IPS DF 19.7 (cell line): ENCODE measurements at regions not wholly inside any gene's neighbourhood (a gene's known extent, or its start where the extent isn't known, plus 50 kb on each side); places are given as distances from the start of the nearest gene placed in this dataset.
A peak's percentile ranks its signal among the peaks of the same experiment; 100 is the strongest.

Source experiments
- DNase-seq: peaks from one replicate; pipeline ENCODE4 v3.0.0-alpha.2; 2013; ENCODE audit warnings: low read depth, low spot score

GRCh38 chr7:119408596-119408995 is 864.4 kb upstream of the KCND2 start:
- no peak for DNase-seq

DNA sequence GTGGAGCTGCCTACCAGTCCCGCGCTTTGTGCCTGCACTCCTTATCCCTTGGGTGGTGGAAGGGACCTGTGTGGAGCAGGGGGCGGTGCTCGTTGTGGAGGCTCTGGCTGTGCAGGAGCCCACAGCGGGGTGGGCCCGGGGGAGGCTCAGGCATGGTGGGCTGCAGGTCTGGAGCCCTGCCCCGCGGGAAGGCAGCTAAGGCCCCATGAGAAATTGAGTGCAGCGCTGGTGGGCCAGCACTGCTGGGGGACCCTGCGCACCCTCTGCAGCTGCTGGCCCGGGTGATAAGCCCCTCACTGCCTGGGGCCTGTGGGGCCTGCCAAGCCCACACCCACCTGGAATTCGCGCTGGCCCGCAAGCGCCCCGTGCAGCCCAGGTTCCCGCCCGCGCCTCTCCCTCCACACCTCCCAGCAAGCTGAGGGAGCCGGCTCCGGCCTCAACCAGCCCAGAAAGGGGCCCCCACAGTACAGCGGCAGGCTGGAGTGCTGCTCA is 859.6 kb upstream of the KCND2 start:
- DNase-seq: no peak

- no peak for DNase-seq
Observed at GRCh38 chr7:119415682-119416081, 857.3 kb upstream of the KCND2 start.

DNA sequence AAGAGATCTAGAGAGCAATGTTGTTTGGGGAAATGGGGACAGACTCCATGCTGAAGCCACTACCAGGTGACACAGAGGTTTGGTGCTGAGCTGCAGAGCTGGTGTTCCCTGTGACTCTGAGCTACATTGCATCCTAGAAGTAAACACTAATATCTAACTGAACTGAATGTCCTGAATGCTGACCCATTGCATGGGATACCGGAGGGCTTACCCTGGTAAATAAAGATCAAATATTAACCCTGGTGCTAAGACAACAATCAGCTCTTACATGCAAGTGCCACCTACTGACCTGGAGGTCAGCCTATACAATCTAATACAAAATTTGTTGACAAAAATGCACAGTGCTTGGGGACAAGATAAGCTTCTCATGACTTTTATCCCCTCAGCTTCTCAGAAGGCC is 851.3 kb upstream of the KCND2 start:
- no peak for DNase-seq

DNA sequence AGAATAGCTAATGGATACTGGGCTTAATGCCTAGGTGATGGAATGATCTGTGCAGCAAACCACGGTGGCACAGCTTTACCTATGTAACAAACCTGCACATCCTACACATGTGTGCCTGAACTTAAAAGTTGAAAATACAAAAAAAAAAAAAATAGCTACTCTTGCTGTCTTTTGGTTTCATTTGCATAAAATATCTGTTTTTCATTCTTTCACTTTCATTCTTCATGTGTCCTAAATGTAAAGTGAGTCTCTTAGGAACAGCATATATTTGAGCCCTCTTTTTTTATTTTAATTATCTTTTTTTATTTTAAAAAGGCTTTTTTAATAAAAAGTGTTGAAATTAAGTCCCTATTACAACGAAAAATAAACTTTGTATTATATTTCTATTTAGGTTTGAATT is 836.1 kb upstream of the KCND2 start:
- DNase-seq: no peak

DNA sequence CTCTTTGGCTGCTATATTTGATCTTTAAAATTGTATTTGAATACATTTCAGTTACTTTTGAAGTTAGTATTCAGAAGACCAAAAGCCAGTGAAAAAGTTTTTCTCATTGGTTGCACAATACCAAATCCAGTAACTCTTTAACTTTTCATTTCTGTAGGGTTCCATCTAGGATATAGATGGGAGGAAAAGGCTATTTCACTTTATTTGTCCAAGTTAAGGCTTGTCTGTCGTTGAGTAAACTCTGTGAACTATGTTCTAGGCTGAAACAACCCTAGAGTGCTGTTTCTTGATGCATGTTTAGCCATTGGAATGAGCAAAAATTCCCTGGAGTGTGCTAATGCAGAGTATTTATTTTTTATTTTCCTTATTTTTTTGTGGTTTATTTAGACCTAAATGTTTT is 834.7 kb upstream of the KCND2 start:
- no peak for DNase-seq

DNA sequence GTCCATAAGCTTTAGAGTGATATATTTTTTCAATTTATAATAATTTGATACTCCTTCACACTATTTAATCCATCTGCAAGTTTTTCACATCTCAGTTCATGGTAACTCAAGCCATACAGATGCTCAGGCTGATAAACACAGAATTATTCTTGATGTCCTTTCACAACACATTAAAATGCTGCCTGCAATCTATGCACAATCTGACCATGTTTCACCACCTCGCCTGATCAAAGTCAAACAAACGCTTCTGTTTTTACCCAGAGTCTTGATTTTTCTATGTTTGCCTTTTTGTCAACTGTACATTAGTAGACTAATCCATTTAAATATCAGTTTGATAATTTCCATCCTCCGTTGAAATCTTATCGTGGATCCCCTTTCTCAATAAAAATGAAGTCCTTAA is 833.8 kb upstream of the KCND2 start:
- DNase-seq: no peak

DNA sequence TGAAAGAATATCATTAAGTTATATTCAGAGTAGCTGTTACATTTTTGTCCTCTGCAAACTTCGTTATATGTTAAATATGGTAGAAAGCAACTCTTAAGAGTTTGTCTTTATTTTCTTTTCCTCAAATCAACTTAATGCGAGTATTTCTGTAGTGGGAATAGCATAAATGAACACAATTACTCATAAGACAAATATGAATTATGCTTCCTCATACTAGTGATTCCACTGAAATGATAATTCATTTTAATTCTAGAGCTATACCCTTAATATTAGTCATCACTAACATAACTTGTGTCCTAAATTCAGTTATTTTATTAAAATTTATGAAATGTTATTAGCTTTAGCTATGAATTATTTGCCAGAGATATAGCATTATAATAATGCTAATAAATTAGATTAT is 820.6 kb upstream of the KCND2 start:
- DNase-seq: no peak

GRCh38 chr7:119465798-119466305 is 807.1 kb upstream of the KCND2 start:
- no peak for DNase-seq

GRCh38 chr7:119472408-119473038 is 800.5 kb upstream of the KCND2 start:
- no peak for DNase-seq

DNA sequence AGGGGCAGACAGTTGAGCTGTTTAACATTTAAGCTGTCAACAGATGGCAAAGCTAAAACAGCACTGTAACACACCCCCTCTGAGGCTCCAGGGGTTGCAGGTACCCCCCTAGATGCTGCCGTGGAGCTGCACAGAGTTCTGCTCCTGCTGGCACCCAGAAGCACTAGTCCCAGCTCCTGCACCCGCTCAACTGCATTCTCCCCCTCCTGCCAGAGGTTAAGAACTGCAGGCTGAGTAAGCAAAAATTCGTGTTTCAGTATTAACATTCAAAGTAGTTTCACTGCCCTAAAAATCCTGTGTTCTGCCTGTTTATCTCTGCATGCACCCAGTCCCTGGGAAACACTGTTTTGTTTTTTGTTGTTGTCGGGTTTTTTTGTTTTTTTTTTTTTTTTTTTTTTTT is 790.8 kb upstream of the KCND2 start:
- DNase-seq: peak; percentile 70

DNA sequence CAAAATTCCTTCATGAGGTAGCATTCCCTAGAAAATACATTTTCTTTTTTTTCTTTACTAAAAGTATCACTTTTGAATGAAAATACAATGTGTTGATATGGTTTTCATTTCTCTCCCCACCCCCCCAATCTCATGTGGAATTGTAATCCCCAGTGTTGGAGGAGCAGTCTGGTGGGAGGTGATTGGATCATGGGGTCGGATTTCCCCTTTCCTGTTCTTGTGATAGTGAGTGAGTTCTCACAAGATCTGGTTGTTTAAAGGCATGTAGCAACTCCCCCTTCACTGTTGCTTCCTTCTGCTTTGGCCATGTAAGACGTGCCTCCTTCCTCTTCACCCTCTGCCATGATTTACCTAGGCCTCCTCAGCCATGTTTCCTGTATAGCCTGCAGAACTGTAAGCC is 790.3 kb upstream of the KCND2 start:
- no peak for DNase-seq

DNA sequence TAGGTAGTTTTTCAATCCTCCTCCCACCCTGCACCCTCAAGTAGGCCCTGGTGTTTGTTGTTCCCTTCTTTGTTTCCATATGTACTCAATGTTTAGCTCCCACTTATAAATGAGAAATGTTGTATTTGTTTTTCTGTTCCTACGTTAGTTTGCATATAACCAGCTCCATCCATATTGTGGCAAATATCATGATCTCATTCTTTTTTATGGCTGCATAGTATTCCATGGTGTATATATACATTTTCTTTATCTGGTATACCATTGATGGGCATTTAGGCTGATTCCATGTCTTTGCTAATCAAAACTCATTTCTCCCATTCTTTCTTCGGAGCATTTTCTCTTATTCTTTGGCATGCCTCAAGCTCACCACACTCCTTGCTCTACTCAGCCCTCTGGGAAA is 789.6 kb upstream of the KCND2 start:
- no peak for DNase-seq

GRCh38 chr7:119514326-119514725 is 758.6 kb upstream of the KCND2 start:
- no peak for DNase-seq

DNA sequence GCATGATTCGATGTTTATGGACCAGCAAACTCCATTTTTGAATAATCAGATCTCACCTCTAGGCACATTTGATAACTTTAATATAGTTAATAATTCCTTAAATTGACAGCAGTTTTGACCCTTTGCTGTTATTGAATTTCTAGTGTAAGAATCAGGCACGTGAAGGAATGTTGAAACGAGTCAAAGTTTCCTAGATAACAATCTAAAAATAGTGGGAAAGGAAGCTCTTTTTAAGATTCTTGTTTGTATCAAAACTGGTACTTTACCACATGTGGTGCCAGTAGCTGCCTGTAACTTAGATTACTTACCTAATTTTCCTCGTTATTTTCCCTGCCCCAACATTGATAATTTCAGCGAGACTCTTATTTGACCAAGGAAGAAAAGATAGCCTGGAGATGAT is 757.8 kb upstream of the KCND2 start:
- DNase-seq: no peak

GRCh38 chr7:119515962-119516361 is 757.0 kb upstream of the KCND2 start:
- no peak for DNase-seq

DNA sequence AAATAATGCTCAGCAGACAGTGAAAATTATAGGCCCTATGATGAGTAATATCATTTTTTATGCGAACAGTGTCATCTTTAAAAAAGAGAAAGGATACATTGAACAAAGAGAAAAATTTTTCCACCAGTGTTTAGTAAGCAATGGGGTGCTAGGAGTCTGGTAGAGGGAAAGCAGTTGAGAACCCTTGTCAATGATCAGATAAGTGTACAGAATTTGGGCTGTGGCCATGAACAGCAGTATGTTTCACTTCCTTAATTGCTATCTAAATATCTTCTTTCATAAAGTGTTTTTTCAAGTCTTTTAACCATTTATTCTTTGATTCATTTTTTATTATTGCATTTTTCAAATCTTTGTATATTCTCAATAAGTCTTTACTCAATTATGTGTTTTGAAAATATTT is 750.7 kb upstream of the KCND2 start:
- DNase-seq: no peak

GRCh38 chr7:119522698-119523097 is 750.3 kb upstream of the KCND2 start:
- DNase-seq: no peak

DNA sequence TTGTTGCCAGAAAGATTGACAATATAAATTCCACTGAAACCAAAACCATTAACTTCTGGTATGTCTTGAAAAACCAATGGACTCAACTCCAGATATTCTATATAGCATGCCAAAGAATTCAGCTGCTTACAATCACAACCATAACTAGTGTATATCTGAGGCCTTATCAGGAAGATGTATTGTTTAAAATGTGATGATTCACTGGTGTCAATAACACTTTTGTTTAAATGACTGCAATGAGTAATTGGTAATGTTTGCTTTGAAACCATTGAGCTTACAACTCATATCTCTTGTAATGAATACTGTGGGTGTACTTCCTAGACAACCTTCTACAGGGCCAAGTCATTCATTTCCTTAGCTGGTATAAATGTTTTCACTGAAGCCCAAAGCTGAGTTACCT is 727.9 kb upstream of the KCND2 start:
- no peak for DNase-seq

DNA sequence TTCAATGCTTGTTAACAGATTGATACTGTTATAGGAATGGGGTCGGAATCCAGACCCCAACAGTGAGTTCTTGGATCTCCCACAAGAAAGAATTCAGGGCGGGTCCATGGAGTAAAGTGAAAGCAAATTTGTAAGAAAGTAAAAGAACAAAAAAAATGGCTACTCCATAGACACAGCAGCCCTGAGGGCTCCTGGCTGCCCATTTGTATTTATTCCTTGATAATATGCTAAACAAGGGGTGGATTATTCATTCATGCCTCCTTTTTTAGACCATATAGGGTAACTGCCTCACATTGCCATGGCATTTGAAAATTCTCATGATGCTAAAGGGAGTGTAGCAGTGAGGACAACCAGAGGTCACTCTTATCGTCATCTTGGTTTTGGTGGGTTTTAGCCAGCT is 717.2 kb upstream of the KCND2 start:
- DNase-seq: no peak

GRCh38 chr7:119556436-119556835 is 716.5 kb upstream of the KCND2 start:
- no peak for DNase-seq

DNA sequence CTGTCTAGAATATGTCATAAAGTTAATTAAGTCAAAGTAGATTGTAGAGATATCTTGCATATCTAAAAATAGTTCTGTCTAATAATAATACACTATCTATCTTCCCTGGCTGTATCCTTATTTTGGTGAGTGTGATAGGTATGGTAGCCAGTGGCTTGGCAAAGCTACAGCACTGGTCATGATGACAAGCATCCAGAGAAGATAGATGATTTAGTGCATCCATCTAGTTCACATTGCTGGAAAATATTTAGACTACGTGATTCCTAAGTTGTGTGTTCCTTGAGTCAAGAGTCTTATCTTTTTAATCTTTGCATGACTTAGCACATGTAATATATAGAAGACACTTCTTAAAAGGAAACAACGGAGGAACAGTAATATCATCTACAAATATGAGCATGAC is 711.2 kb upstream of the KCND2 start:
- no peak for DNase-seq

DNA sequence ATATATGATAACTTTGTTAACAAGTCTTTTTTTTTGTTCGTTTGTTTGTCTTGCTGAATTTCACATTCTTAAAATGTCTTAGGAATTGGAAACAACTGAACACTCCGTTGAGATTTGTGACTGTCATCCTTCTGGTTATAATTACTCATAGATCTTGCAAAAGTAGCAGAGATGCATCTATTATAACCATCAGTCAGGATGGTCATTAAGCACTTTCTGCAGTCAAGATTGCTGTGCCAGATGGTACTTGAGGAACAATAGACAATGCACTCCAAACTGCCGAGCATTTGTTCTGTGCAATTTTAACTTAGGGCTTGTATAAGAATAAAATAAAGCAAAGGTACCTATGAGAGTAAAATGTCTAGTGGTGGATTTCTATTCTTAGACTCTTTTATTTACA is 710.1 kb upstream of the KCND2 start:
- no peak for DNase-seq

DNA sequence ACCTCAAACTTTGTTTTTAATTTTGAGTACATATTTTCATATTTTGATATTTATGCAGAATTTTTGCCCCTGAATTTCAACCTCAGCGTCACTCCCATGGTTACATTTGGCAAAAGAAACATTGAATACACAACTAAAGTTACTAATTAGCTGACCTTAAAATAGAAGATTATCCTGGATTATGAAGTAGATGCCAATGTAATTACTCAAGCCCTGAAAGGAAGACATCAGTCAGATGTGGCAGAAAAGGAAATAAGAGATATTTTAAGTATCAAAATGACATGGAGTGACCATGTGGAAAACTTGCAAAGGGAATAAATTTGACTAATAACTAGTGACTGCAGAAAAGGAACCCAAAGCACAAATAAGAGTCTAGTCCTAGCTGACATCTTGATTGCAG is 701.3 kb upstream of the KCND2 start:
- no peak for DNase-seq
